Activated CD8-positive, alpha-beta T cell treated with anti-CD3 and anti-CD28 coated beads, Interleukin-2, amount 10 ng/mL, durations not matched to agents 7 days and 5 days (primary cell): ENCODE measurements at regions not wholly inside any gene's neighbourhood (a gene's known extent, or its start where the extent isn't known, plus 50 kb on each side); places are given as distances from the start of the nearest gene placed in this dataset.
A peak's percentile ranks its signal among the peaks of the same experiment; 100 is the strongest.

Source experiments
- ATAC-seq: fragments of 150-1000 bp; cut with Tn5 transposase; one replicate; pipeline ENCODE4 v1.10.0; 2021; ENCODE audit warnings: moderate library complexity
- CTCF ChIA-PET: fragments of 350-600 bp; sonication (Branson Sonifier 250); formaldehyde crosslinking; loops from one replicate; lab custom pipeline; 2021; ENCODE audit warnings: antibody characterized with exemption; lab: Charles Lee
- POLR2A ChIA-PET: fragments of 350-600 bp; sonication (Branson Sonifier 250); formaldehyde crosslinking; loops from one replicate; lab custom pipeline; 2021; ENCODE audit warnings: antibody characterized with exemption; lab: Charles Lee
- DNase-seq: peaks from one replicate; pipeline ENCODE4 v3.0.0-alpha.2; 2020
- H3K27ac Mint-ChIP-seq: one replicate; pipeline ENCODE4 v1.8.0; 2021; ENCODE audit warnings: mild to moderate bottlenecking, mixed read lengths
- H3K27me3 Mint-ChIP-seq: one replicate; pipeline ENCODE4 v1.8.0; 2021; ENCODE audit warnings: low read depth, mixed read lengths
- H3K36me3 Mint-ChIP-seq: one replicate; pipeline ENCODE4 v1.8.0; 2021; ENCODE audit warnings: low read depth, mixed read lengths
- H3K4me1 Mint-ChIP-seq: one replicate; pipeline ENCODE4 v1.8.0; 2021; ENCODE audit warnings: low read depth, mixed read lengths
- H3K4me3 Mint-ChIP-seq: one replicate; pipeline ENCODE4 v1.8.0; 2021; ENCODE audit warnings: mild to moderate bottlenecking, mixed read lengths
- H3K9me3 Mint-ChIP-seq: one replicate; pipeline ENCODE4 v1.8.0; 2022; ENCODE audit warnings: mixed read lengths; ENCODE audit not compliant: insufficient read depth

DNA sequence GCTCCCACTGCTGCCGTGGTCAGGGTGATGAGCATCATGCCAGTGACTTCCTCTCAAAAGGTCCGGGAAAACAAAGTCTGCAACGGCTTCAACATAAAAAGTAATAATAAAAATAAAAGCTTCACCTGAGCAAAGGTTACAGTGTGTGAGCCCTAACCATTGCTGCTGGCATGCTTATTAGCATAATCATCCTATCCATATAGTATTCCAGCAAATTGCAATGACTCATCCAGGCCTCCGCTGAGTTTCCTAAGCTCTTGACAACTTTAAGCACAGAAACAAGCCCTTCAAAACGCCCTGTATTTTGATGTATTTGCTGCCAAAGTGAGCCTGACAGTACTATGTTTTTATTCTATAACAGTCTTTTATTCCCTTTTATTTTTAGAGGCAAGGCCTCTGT is 100.5 kb downstream of the AASDH start:
- peaks cover 10% of the 10 kb centered on the region for H3K4me1 Mint-ChIP-seq
- H3K36me3 Mint-ChIP-seq = no peaks in the 10 kb centered on the region
- no peak for ATAC-seq
- POLR2A ChIA-PET = no interaction called here
- peaks cover 3% of the 10 kb centered on the region for H3K27me3 Mint-ChIP-seq
- no peak overlapping the region for H3K27ac Mint-ChIP-seq
- H3K9me3 Mint-ChIP-seq = no peaks in the 10 kb centered on the region
- no peak for DNase-seq
- H3K4me3 Mint-ChIP-seq = no peak overlapping the region
- CTCF ChIA-PET = no interaction called here

DNA sequence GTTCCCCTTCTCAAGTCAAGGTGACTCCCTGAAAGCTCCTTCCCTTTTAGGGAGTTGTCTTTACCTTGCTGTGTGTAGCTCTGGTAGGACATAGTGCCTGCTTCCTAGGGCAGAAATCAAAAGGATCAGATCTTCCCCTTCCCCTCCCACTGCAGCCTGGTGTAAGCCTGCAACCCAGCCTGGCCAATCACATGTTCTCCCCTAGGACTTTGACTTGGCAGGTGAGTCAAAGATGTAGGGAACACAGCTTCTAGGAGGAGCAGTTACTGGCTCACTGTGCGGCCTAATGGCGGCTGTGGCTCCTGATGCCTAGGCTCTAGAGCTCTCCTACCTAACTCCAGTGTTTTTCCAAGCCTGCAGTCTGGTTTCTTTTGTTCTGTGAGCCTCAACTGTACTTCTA is 103.9 kb downstream of the AASDH start:
- peaks cover 3% of the 10 kb centered on the region for H3K27me3 Mint-ChIP-seq

DNA sequence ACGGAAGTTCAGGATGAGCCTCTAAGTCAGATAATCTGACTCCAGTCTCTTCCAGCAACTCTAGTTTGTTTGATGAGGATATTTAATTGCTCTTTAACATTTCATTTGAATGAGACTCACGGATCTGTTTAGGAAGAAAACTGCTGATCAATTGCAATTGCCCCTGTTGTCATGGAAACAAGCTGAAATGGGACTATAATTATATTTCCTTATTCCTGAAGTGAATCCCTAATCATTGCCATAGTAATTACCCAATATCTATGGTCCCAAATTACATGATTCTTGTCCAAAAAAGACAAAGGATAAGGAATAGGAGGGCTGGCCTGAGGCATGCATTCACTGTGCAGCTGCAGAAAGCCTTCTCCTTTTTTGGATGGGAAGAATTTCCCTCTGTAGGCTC is 105.3 kb downstream of the AASDH start:
- Mint-ChIP-seq H3K4me3 (no peak overlapping the region), H3K4me1 (no peaks in the 10 kb centered on the region), H3K27ac (no peak overlapping the region), H3K36me3 (no peaks in the 10 kb centered on the region), H3K27me3 (peaks cover 2% of the 10 kb centered on the region), H3K9me3 (no peaks in the 10 kb centered on the region)
- ChIA-PET POLR2A (no interaction called here), CTCF (no interaction called here)
- DNase-seq (no peak), ATAC-seq (no peak)

More for the DNA sequence above, 103.9 kb downstream of the AASDH start:
- ChIA-PET POLR2A (no interaction called here), CTCF (no interaction called here)
- Mint-ChIP-seq H3K4me1 (no peaks in the 10 kb centered on the region), H3K36me3 (no peaks in the 10 kb centered on the region), H3K9me3 (no peaks in the 10 kb centered on the region), H3K4me3 (no peak overlapping the region), H3K27ac (no peak overlapping the region)
- no peak for ATAC-seq
- no peak for DNase-seq

DNA sequence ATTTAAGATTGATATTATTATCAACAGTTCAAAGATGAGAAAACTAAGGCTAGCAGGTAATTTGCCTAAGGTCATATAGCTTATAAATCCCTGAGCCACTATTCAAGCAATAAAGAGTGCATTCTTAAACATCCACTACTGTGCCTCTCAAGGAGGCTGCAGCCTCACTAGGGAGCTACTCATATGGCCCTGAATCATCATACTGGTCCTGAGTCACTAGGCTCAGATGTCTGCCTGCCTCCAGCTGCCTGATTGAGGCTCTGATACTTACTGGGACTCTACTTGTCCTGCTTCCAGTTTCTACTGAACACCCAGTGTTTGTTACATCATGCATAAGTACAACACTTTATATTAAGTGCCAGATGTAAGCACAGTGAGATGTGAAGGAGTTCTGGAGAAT is 110.7 kb downstream of the AASDH start:
- H3K27ac Mint-ChIP-seq = no peak overlapping the region
- no peaks in the 10 kb centered on the region for H3K4me1 Mint-ChIP-seq
- peaks cover 21% of the 10 kb centered on the region for H3K27me3 Mint-ChIP-seq
- ChIA-PET POLR2A (no interaction called here), CTCF (no interaction called here)
- H3K9me3 Mint-ChIP-seq = no peaks in the 10 kb centered on the region
- DNase-seq (no peak), ATAC-seq (no peak)
- H3K36me3 Mint-ChIP-seq = no peaks in the 10 kb centered on the region
- H3K4me3 Mint-ChIP-seq = no peak overlapping the region

DNA sequence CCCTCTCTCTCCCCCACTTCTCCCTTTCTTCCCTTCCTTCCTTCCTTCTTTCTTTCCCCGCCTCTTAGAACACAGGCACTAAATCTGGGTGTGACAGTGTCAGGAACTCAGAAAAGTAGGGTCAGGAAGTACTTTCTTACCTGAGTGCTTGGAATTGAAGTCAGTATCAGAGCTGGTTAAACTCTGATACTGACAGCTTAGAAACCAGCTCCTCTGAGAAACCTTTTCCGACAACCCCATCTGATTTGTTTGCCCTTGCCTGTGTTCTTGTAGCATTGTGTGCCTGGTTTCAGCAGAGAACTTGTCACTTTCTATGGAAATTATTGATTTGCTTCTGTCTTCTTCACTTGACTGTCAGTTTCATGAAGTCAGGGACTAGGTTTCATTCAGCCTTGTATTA is 113.9 kb downstream of the AASDH start:
- ATAC-seq (no peak), DNase-seq (no peak)
- no peaks in the 10 kb centered on the region for H3K4me1 Mint-ChIP-seq
- no peak overlapping the region for H3K27ac Mint-ChIP-seq
- ChIA-PET POLR2A (no interaction called here), CTCF (no interaction called here)
- H3K4me3 Mint-ChIP-seq = no peak overlapping the region
- H3K36me3 Mint-ChIP-seq = no peaks in the 10 kb centered on the region
- H3K9me3 Mint-ChIP-seq = no peaks in the 10 kb centered on the region
- H3K27me3 Mint-ChIP-seq = peaks cover 19% of the 10 kb centered on the region

DNA sequence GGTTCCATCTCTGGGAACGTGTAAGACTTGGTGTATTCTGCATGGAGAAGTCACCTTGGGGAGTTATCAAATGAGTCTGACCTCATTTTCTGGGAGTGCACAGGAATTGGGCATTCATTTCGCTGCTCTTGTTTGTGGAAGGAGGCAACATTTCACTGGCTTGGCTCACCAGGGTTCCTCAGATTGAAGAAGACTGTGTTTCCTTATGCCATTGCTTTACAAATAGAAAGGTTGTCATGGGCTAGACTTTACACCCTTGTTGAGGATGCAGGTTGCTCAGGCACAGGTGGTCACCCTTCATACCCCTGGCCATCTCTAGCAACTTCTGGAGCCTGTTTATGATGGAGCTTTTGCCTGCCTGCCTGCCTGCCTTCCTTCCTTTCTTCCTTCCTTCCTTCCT is 114.4 kb downstream of the AASDH start:
- DNase-seq (no peak), ATAC-seq (no peak)
- no peaks in the 10 kb centered on the region for H3K36me3 Mint-ChIP-seq
- ChIA-PET CTCF (no interaction called here), POLR2A (no interaction called here)
- peaks cover 19% of the 10 kb centered on the region for H3K27me3 Mint-ChIP-seq
- H3K27ac Mint-ChIP-seq = no peak overlapping the region
- H3K9me3 Mint-ChIP-seq = no peaks in the 10 kb centered on the region
- no peaks in the 10 kb centered on the region for H3K4me1 Mint-ChIP-seq
- H3K4me3 Mint-ChIP-seq = no peak overlapping the region

DNA sequence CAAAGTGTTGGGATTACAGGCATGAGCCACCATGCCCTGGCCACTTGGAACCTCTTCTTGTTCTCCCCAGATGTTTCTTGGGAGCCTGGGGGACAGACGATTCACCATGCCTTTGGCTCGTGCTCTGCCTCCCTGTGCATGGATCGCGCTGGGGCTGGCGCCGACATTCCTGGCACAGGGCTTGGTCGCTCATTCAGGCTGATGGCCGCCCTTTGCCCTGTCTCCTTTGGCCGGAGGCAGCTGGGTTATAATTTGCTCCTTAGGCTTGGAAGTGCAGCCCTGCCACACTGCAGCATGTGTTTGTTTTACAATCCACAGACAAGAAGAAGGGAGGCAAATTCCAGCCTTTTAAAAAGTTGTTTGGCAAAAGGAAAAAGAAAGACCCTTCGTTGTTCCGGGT is 115.3 kb downstream of the AASDH start:
- H3K9me3 Mint-ChIP-seq = no peaks in the 10 kb centered on the region
- ChIA-PET CTCF (no interaction called here), POLR2A (no interaction called here)
- no peaks in the 10 kb centered on the region for H3K36me3 Mint-ChIP-seq
- H3K4me1 Mint-ChIP-seq = no peaks in the 10 kb centered on the region
- H3K4me3 Mint-ChIP-seq = no peak overlapping the region
- ATAC-seq (no peak), DNase-seq (no peak)
- H3K27ac Mint-ChIP-seq = no peak overlapping the region
- H3K27me3 Mint-ChIP-seq = peaks cover 21% of the 10 kb centered on the region

DNA sequence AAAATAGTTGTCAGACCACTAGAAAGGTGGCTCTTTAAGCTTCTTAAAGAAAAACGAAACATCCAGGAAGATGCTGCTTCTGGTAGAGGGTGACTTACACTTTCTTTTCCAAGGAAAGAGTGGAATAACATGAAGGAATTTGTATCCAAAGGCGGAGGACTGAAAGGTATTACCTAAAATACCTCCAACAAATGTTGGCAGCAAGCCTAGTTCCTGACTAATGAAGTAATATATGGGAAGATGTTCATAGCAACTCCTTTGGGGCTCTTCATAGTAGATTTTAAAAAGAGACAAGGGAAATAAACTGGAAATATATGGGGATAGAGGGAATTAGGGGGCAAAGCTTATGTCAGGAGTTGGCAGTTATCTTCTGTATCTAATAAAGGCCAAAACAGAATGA is 116.2 kb downstream of the AASDH start:
- no peak for DNase-seq
- no peak for ATAC-seq
- Mint-ChIP-seq H3K36me3 (no peaks in the 10 kb centered on the region), H3K27me3 (peaks cover 21% of the 10 kb centered on the region), H3K4me1 (no peaks in the 10 kb centered on the region), H3K4me3 (no peak overlapping the region), H3K27ac (no peak overlapping the region), H3K9me3 (no peaks in the 10 kb centered on the region)
- ChIA-PET CTCF (no interaction called here), POLR2A (no interaction called here)

DNA sequence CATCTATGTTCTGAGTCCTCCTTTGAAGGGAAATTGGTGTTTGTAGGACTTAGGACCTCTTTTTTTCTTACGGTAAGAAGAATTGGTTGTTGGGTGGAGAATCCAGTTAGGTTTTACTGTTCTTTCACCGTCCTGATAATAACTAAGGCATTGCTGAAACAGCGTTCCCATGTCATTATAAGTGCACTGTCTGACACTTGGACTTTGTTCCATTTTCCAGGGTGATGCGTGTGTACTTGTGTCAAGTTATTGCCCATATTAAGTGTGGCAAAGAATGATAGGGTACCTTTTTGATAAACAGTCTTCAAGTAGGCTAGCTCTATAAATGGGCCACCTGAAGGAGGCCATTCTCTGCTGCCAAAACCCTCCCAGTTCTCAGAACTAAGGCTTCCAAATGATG is 119.7 kb downstream of the AASDH start:
- peaks cover 16% of the 10 kb centered on the region for H3K27me3 Mint-ChIP-seq
- ATAC-seq (no peak), DNase-seq (no peak)
- no peaks in the 10 kb centered on the region for H3K4me1 Mint-ChIP-seq
- ChIA-PET CTCF (no interaction called here), POLR2A (no interaction called here)
- H3K27ac Mint-ChIP-seq = no peak overlapping the region
- no peak overlapping the region for H3K4me3 Mint-ChIP-seq
- peaks cover 7% of the 10 kb centered on the region for H3K9me3 Mint-ChIP-seq
- H3K36me3 Mint-ChIP-seq = peaks cover 4% of the 10 kb centered on the region

DNA sequence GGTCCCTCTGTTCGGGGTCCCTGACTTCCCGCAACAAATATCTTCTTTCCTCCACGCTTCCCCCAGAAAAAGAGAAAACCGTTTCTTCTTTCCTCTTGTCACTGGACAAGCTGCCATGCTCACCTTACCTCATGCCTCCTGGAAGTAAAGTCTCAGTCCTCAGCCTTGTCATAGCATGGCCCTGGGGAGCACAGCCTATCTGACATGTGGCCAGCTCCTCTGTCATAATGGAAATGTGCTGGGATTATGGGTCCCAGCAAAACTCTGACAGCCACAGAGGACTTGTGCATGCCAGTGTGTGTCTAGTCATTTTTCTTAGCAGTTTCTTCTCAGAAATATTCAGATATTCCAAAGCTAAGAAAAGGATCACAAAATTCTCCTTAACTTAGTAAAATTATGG is 122.4 kb downstream of the AASDH start:
- no peak overlapping the region for H3K4me3 Mint-ChIP-seq
- DNase-seq = no peak
- H3K27ac Mint-ChIP-seq = no peak overlapping the region
- peaks cover 4% of the 10 kb centered on the region for H3K36me3 Mint-ChIP-seq
- peaks cover 30% of the 10 kb centered on the region for H3K27me3 Mint-ChIP-seq
- CTCF ChIA-PET = interaction anchor here (1.1 kb wide), 1 partner anchor 316 kb away, joined by 3 read pairs; the partner anchor contains the start of gene CEP135
- POLR2A ChIA-PET = no interaction called here
- ATAC-seq = no peak
- H3K4me1 Mint-ChIP-seq = peaks cover 12% of the 10 kb centered on the region
- H3K9me3 Mint-ChIP-seq = peaks cover 7% of the 10 kb centered on the region

DNA sequence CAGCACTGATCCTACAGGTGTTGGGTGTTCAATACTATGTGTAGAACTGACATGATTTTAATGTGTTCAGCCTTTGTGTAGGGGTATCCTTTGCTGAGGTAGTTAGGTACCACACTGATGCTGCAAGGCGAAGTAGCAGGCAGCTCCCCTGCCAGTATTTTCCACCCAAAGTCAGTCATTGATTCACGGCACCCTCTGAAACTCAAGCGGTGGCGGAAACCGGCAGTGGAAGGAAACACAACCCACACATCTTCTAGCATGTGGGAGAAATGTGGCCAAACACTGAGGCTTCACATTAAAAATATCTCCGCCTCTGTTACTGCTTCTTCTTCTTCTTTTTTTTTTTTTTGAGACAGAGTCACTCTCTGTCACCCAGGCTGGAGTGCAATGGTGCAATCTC is 126.3 kb downstream of the AASDH start:
- H3K27ac Mint-ChIP-seq = no peak overlapping the region
- peaks cover 4% of the 10 kb centered on the region for H3K36me3 Mint-ChIP-seq
- ATAC-seq (peak; percentile 90), DNase-seq (peak; percentile 73)
- ChIA-PET CTCF (no interaction called here), POLR2A (no interaction called here)
- no peak overlapping the region for H3K4me3 Mint-ChIP-seq
- H3K27me3 Mint-ChIP-seq = peaks cover 40% of the 10 kb centered on the region
- peaks cover 12% of the 10 kb centered on the region for H3K4me1 Mint-ChIP-seq
- H3K9me3 Mint-ChIP-seq = peaks cover 7% of the 10 kb centered on the region

DNA sequence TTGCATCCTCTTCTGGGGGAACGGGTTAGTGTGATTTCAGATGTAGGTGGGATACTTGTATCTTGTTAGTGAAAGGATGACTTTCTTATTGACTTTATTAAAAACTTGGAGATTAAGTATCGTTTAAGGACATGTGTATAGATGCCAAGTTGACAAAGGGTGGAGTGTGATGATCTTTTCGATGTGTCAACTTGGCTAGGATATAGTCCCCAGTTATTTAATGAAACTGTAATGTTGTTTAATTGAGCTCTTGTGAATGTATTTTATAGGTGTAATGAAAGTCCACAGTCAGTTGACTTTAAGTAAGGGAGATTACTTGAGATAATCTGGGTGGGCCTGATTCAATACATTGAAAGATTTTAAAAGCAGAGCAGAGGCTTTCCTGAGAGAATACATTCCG is 127.0 kb downstream of the AASDH start:
- DNase-seq (no peak), ATAC-seq (no peak)
- POLR2A ChIA-PET = no interaction called here
- Mint-ChIP-seq H3K4me3 (no peak overlapping the region), H3K36me3 (peaks cover 4% of the 10 kb centered on the region), H3K9me3 (peaks cover 7% of the 10 kb centered on the region), H3K27me3 (peaks cover 42% of the 10 kb centered on the region), H3K4me1 (peaks cover 12% of the 10 kb centered on the region), H3K27ac (no peak overlapping the region)
- CTCF ChIA-PET = interaction anchor here (0.7 kb wide), 1 partner anchor 40 kb away, joined by 3 read pairs; no protein-coding TSS in a partner anchor

DNA sequence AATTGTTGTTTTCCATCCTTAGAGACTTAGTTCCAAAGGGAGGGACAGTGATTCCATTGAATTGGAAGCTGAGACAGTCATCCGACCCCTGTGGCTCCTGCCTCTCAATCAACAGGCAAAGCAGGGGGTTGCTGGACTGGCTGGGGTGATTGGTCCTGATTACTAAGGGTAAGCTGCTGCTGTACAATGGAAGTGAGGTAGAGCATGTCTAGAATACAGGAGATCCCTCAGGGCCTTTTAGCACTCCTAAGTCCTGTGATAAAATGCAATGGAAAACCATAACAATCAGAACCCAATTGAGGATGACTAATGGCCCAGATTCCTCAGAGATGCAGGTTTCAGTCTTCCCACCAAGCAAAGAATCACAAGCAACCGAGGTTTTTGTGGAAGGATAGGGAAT is 127.6 kb downstream of the AASDH start:
- ATAC-seq (no peak), DNase-seq (no peak)
- CTCF ChIA-PET = no interaction called here
- Mint-ChIP-seq H3K27me3 (peaks cover 40% of the 10 kb centered on the region), H3K36me3 (peaks cover 4% of the 10 kb centered on the region), H3K4me1 (peaks cover 12% of the 10 kb centered on the region), H3K4me3 (no peak overlapping the region), H3K9me3 (peaks cover 7% of the 10 kb centered on the region), H3K27ac (no peak overlapping the region)
- POLR2A ChIA-PET = no interaction called here
